Psoas muscle (tissue), 7 donors: ENCODE measurements at regions not wholly inside any gene's neighbourhood (a gene's known extent, or its start where the extent isn't known, plus 50 kb on each side); places are given as distances from the start of the nearest gene placed in this dataset.
"Not testable (repeated sequence)": the region's sequence is repeated elsewhere in the genome, so short reads cannot be mapped to it uniquely, and the experiment has no call there.

Experiments
- ATAC-seq, 4 donors: fragments of 200-7000 bp; cut with Tn5 transposase; one replicate each; pipeline ENCODE4 v1.9.1; 2020; ENCODE audit warnings: moderate library complexity in 3 of 4, mild to moderate bottlenecking in 2 of 4
- DNase-seq, 2 donors: peaks; one replicate each; pipeline ENCODE4 v3.0.0-alpha.2; 2020
- H3K27ac ChIP-seq: fragments of 200-600 bp; one replicate; pipeline ENCODE4 v1.8.0; 2022
- H3K27me3 ChIP-seq, 3 donors: fragments of 200-600 bp in 1 of 3; one replicate each; pipeline versions ENCODE4 v1.6.1 to v1.8.0; 2013 to 2022; ENCODE audit warnings: low read length in 2 of 3, mild to moderate bottlenecking in 2 of 3, moderate library complexity in 1 of 3; ENCODE audit not compliant: insufficient read depth in 3 of 3
- H3K36me3 ChIP-seq, 2 donors: fragments of 200-600 bp in 1 of 2; one replicate each; pipeline versions ENCODE4 v1.6.1 to v1.8.0; 2013 to 2022; ENCODE audit warnings: low read depth in 1 of 2, mild to moderate bottlenecking in 1 of 2, moderate library complexity in 1 of 2; ENCODE audit not compliant: insufficient read depth in 1 of 2
- H3K4me1 ChIP-seq: fragments of 200-600 bp; one replicate; pipeline ENCODE4 v1.8.0; 2022
- H3K4me3 ChIP-seq: fragments of 200-600 bp; one replicate; pipeline ENCODE4 v1.8.0; 2022; ENCODE audit warnings: mild to moderate bottlenecking
- H3K9me3 ChIP-seq: fragments of 200-600 bp; one replicate; pipeline ENCODE4 v1.8.0; 2022
- CTCF ChIP-seq: fragments of 200-600 bp; IDR thresholded peaks from one replicate; pipeline ENCODE4 v1.8.0; 2022; ENCODE audit warnings: antibody characterized with exemption
- WGBS, 3 donors: extraction: QIAGEN DNeasy Blood & Tissue Kit; methylation state at CpG; one replicate each; pipeline versions ENCODE4 v1.1.6 to v1.1.7; 2013; 5-methylcytosine and 5-hydroxymethylcytosine counted together
- intact Hi-C, 2 donors: fragments of 100-400 bp; cut with DNase I; formaldehyde crosslinking; loops; one replicate each; pipeline versions ENCODE4 v1.11.0 to v1.14.2; 2022
- donor health status: healthy with polysubstance abuse.
- donor health status: DM: no; HTN: no; CAD: no; lungs with moderate emphysema.
- donor health status: Bipolar disorder and iron deficiency.
- donor health status: healthy.
- donor health status: DM: yes; HTN: yes; CAD: no.
- donor health status: DM: no; HTN: no; CAD: no.
- donor health status: DM: yes; HTN: yes; CAD: no.

DNA sequence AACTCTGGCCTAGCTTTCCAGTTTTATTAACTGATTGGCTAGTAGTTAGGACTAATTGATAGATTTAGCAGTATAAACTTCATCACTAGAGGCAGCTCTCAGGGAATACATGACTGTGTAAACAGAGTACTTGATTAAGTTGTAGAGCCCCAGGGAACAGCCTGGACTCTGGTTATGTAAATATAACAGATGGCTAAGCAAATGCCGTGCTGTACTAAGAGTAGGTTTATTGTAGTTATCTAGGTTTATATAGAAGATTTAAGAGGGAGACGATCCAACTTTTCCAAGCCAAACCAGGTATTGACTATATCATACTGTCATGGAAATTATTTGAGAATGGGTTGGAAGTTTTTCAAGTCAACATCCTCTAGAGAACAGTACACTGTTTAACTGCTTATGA, 463.4 kb upstream of the GRID2 start:
- H3K4me1 ChIP-seq: no peaks in the 10 kb centered on the region
- DNase-seq: no peak
- intact Hi-C loops: no loop called here
- no peak for ATAC-seq
- H3K36me3 ChIP-seq: no peaks in the 10 kb centered on the region
- 57 to 71% (median 70%) methylated on average over 2 of the region's 2 CpGs for WGBS, 3 donors
- no peak overlapping the region for H3K27ac ChIP-seq
- H3K9me3 ChIP-seq: peaks cover 10% of the 10 kb centered on the region
- no peak for TF ChIP-seq CTCF
- H3K4me3 ChIP-seq: no peak overlapping the region
- no peaks in the 10 kb centered on the region for H3K27me3 ChIP-seq

DNA sequence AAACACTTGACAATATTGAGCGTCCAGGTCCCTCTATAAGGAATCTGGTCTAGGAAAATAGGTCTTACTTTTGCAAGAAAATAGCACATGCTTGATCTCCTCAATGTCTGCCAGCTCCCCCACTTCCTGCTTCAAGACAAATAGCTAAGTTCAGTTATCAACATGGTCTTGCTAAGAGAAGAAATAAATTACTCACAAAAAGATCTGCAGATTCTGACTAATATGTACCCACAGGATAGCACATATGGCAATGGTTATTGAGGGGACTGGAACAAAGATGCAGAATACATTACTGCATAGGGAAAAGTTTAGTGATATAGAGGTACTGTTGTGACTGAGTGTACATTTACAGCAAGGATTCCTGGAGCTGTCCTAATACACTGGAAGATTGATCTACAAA, 457.5 kb upstream of the GRID2 start:
- intact Hi-C loops: no loop called here
- WGBS, 3 donors: 54 to 64% (median 59%) methylated on average over 1 of the region's 1 CpG
- no peak for DNase-seq

GRCh38 chr4:91851456-91851855, 452.3 kb upstream of the GRID2 start:
- ATAC-seq (no peak), DNase-seq (no peak)
- H3K4me1 ChIP-seq: no peaks in the 10 kb centered on the region
- no peaks in the 10 kb centered on the region for H3K9me3 ChIP-seq
- TF ChIP-seq CTCF: no peak
- no peaks in the 10 kb centered on the region for H3K27me3 ChIP-seq
- H3K36me3 ChIP-seq: no peaks in the 10 kb centered on the region
- no peak overlapping the region for H3K4me3 ChIP-seq
- intact Hi-C loops: no loop called here
- WGBS, 3 donors: 76 to 91% (median 86%) methylated on average over 4 of the region's 4 CpGs
- no peak overlapping the region for H3K27ac ChIP-seq

More for the DNA sequence above, 457.5 kb upstream of the GRID2 start:
- peaks cover 2% of the 10 kb centered on the region for H3K9me3 ChIP-seq
- no peak for ATAC-seq
- H3K27me3 ChIP-seq: no peaks in the 10 kb centered on the region
- no peak overlapping the region for H3K27ac ChIP-seq
- H3K4me3 ChIP-seq: no peak overlapping the region
- H3K36me3 ChIP-seq: no peaks in the 10 kb centered on the region
- TF ChIP-seq CTCF: no peak
- no peaks in the 10 kb centered on the region for H3K4me1 ChIP-seq

GRCh38 chr4:91887926-91888325, 415.8 kb upstream of the GRID2 start:
- Histone ChIP-seq H3K4me1 (no peaks in the 10 kb centered on the region), H3K4me3 (no peak overlapping the region), H3K27me3 (no peaks in the 10 kb centered on the region), H3K27ac (no peak overlapping the region), H3K36me3 (no peaks in the 10 kb centered on the region), H3K9me3 (no peaks in the 10 kb centered on the region)
- WGBS, 3 donors: 57 to 63% (median 62%) methylated on average over 1 of the region's 1 CpG
- no peak for TF ChIP-seq CTCF
- no peak for DNase-seq
- no peak for ATAC-seq
- intact Hi-C loops: no loop called here

DNA sequence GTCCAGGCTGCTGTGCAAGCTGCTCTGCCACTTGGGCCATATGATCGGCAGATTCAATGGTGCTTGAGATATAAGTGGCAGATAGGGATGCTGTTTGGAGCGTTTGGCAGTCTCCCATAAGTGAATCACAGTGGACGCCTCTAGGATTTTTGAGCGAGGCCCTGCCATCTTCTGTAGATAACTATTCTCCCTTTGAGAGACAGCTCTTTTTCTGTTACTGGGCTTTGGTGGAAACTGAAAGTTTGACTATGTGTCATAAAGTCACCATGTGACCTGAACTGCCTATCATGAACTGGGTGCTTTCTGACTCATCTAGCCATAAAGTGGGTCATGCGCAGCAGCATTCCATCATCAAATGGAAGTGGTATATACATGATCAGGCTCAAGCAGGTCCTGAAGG, 412.5 kb upstream of the GRID2 start:
- H3K27me3 ChIP-seq, ATAC-seq, H3K27ac ChIP-seq, DNase-seq, H3K9me3 ChIP-seq, intact Hi-C loops, H3K4me1 ChIP-seq, H3K4me3 ChIP-seq, H3K36me3 ChIP-seq: not testable (repeated sequence)
- WGBS, 3 donors: 92 to 96% (median 95%) methylated on average over 5 of the region's 5 CpGs
